NCI-H748 (cell line): ENCODE measurements at regions not wholly inside any gene's neighbourhood (a gene's known extent, or its start where the extent isn't known, plus 50 kb on each side); places are given as distances from the start of the nearest gene placed in this dataset.

Source experiments
- DNase-seq: peaks from one replicate; lab custom pipeline; 2025; ENCODE audit not compliant: unreplicated experiment; lab: John Stamatoyannopoulos, UW

DNA sequence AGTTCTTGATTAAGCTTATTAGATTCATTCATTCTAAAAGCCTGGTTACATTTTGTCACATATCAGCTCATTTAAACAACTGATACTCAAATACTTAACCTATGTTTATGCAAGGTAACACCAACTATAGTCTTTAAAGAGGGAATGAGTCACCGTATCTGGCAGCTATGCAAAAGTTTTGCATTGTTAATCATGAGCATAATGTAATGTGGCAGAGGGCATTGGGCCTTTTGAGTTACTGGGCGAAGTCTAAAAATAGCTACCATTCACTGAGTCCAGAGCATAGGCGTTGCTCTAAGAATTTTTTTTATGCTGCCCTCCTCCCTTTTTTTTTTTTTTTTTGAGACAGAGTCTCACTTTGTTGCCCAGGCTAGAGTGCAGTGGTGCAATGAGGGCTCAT, 277.7 kb upstream of the ZNF717 start:
- DNase-seq, result no peak

DNA sequence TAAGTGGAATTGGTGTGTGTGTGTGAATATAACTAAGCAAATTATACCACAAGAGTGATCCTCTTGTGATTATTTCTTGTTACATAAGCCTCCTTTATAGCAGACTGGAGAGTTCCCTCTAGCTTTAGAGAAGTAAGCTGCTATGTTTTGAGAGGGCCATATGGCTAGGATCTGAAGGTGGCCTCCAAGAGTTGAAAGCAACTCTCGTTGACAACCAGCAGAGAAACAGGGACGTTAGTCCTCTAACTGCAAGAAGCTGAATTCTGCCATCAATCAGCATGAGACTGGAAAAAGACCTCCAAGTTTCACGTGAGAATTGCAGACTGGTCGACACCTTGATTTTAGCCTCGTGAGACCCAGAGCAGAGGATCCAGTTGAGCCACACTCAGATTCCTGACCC, 278.5 kb upstream of the ZNF717 start:
- no peak for DNase-seq

DNA sequence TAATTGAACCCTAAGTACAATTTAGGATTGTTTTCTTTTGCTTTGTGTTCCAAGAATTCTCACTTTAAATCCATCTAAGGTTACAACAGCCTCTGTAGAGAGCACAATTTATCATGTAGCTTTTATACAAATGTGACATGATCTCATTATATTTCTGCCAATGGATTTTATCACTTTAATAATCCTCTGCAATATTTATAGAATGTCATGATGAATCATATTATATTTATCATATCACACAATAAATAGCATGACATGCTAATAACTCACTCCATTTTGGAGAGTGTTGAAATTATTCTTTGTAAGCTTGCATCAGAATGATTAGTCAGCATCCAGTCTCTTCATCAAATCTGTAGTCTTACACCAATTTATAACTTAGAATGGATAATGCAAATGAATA, 280.6 kb upstream of the ZNF717 start:
- DNase-seq, result no peak

DNA sequence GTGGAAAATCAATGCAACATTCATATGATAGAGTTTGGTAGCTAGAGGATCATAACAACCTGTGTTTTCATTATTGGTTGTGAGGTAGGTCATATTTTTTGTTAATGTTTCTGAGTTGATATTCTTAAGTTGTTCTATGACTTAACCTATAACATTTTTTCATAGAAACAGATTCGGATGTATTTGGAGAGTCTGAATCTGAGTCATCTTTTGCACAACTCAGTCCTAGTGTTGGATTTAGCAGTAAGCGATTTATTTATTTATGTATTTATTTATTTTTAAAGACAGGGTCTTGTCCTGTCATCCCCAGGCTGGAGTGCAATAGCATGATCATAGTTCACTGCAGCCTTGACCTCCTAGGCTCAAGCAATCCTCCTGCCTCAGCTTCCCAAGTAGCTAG, 292.8 kb upstream of the ZNF717 start:
- DNase-seq, result no peak

DNA sequence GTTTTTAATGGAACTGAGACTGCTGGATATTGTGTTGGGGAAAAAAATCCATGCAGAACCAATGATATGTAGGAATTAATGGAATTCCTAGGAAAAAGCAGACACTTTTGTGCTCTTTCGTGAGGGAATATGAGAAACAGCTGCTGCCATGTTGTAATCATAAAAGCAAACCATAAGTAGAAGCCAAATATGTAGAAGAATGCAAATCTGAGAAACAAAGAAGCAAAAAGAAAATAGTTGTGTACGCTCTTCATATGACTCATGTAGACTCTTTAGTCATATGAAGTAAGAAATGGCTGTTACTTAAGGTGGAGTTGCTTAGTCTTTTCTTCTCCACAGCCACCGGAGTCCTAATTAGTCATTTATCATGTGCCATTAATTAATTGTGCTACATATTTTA, 298.6 kb upstream of the ZNF717 start:
- DNase-seq, result no peak

DNA sequence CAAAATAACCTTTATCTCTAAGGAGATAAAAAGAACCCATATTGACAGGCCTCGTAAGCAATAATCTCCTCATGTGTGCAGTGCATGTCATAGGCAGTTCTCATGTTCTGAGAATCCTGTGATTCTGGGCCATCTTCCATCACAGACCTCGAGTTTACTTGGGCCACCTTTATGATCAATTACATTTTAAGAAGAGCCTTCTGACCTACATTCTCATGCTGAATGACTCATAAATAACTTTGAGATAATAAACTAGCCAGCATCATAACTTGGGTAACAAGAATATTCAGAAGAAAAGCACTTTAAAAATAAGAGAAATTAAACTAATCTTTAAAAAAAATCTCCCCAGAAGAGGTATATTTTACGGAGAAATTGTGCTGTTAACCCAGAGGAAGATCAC, 310.7 kb upstream of the ZNF717 start:
- no peak for DNase-seq

DNA sequence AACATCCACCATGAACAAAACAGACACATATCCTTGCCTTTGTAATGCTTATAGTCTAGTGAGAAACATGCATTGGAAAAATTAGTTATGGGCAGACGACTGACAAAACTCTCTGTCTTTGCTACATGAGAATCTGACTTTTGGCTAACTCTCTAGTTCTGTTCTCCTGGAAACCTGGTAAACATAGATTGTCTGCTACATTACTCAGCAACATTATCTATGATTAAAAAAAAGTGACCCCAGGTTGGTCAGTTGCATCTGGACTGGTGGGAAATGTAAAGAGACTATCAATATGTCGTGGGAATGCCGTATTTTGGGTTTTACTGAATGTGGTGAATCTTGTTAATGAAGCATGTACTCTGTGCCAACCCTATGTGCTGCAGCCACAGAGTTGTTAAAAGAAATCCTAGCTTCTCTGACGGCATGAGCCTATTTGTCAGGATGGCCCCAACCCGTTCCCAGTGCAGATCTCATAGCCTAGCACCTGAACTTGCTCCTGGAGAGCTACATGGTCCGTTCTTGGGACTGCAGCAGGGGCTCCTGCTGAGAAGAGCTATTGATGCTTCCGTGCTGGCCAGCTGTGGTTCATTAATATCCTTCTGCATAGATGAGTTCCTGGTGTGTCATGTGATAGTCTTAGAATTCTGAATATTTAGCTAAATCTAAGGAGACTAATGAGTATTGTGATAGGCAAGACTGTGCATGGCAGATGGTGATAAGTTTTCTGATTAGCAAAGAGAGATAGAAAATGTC, 311.7 kb upstream of the ZNF717 start:
- no peak for DNase-seq

DNA sequence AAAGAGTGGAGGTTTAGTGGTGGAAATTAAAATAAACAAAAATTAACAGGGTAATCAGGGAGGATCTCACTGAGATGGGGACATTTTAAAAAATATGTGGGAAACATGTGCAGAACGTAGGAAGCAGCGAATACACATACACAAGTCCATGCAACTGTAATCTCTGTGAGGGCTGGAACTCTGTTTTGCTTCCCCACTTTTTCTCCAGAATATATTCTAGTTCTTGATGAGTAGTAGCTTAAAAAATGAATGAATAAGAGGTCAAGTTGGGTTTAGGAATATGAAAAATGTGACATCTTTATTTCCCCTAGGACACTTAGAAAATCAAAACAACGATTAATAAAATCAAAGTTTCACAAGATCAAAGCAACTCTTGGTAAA, 312.2 kb upstream of the ZNF717 start:
- no peak for DNase-seq

DNA sequence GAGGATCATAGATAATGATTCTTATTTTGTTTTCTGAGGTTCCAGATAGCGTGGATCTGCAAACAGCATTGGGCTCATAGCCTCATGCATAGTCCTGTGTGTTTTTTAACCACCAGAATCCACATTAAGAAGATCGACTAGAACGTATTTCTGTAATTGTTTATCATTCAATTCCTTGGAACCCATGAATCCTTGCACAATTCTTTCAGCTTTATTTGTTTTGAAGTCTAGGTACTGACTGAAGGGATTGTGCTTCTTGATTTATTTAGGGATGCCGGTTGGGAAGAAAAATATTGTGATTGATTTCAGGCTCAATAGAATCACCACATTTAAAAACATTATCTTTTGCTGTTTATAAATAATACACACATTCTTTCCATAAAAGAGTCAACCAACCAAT, 314.6 kb upstream of the ZNF717 start:
- DNase-seq, result no peak

DNA sequence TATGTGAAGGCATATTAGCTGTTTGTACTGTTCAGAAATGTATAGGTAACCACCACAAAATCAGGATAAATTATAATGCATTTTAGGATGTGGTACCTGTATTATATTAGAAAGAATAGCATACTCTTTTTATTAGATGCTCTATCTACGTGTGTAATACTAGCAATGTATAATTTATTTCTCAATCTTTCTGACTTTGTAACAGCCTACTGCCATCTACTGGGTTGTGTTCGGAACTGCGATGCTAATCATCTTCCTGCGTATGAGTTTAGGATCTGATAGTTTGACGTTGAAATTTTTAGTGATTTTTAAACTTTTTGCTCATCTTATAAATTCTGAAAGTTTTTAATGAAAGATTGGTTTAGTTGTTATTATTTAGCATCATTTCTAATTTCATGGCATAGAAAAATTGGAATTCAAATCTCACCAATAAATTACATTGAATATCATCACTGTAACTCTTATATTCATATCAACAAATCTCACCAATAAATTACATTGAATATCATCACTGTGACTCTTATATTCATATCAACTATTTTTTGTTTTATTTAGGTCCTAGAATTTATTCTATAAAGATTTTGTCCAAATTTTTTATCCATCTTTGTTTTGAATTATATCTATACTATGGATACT, 322.7 kb upstream of the ZNF717 start:
- DNase-seq, result peak; percentile 9

DNA sequence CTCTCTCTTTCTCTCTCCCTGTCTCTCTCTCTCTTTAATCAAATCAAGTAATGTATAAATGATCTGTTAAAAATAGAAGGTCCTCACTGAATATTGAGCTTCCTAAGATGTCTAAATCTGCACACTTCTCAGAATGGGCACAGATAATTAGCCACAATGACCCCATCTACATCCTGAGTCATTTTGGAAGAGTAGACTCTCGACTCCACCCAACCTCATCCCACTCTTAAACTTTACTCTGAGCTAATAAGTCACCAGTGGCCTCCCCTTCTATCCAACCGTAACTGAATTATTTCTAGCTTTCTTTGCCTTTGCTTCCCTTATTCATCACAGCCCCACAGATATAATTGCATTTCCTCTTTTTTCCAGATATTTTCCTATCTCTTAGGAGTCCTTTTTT, 326.5 kb upstream of the ZNF717 start:
- DNase-seq, result no peak

DNA sequence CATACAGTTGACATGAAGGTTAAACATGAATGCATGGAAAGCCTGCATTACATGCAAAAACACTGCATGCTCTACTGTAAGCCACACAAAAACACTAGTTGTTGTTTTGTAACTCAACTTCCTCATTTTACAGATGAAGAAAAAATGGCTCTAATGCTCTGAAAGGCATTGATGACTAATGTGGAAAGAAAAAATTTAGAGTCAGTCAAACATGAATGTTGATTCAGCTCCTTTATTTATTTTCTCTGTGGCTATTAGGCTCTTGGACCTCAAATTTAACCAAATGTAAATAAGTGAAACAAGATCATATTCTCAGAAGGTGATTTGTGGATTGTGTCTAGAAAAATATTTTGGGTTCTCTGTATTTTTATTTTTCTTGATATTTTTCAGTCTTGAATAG, 336.7 kb upstream of the ZNF717 start:
- no peak for DNase-seq

DNA sequence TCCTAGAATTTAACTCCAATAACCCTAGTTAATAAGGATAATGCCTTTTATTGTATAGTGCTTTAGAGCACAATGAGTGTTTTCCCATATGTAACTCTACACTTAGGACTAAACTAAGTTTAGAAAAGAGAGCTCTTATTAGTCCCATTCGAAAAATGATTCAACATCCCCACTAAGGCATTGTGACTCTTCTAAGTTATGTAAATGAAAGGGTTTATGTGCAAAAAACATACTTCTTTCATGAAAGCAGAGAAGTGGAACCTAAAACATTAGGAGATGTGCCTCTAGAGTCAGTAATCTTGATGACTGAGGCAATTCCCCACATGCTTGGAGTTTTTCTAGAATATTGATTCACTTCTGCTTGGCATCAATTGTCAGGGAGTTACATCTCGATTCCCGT, 344.1 kb upstream of the ZNF717 start:
- no peak for DNase-seq

DNA sequence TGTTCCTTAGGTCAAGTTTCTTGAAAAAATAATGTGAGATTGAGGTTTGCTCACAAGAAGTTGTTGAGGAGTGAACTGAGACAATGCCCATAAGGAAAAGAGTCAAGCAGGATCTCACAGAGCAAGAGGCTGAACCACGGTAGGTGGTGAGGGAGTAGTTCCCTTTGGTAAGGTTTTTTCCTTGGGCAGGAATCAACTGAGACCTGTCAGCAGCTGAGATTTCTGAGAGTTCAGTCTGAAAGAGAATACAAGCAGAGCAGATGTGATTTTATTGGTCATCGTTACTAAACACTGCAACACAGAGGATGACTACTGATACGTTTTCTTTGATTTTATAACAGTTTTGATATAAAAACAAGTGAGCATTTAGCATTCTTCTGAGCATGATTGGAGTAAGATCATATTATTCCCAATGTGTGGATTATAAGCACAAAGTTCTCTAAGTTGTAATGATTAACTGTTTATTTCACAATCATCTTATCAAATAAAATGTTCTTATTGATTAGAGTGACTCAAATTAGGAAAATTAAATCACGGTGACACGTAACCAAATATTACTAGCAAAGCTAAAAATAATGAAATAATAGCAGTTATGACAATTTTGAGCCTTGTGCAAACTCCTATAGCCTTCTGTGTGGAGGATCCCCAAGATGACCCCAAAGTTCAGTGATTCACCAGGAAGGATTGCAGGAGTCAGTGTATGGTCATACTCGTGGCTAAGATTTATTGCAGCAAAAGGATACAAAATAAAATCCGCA, 346.2 kb upstream of the ZNF717 start:
- DNase-seq, result no peak

DNA sequence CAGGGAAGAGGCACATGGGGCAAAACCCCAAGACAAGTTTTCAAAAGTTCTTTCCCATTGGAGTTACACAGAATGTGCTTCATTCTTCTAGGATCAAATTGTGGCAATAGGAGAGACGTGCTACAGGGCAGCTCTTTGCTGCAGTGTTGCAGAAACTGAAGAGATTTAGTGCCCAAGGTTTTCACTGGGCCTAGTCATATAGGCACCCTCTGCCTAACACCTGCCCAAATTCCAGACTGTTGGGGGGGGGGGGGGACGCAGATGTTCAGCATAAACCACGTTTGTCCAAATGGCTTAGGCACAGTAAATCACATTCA, 346.8 kb upstream of the ZNF717 start:
- DNase-seq, result no peak

DNA sequence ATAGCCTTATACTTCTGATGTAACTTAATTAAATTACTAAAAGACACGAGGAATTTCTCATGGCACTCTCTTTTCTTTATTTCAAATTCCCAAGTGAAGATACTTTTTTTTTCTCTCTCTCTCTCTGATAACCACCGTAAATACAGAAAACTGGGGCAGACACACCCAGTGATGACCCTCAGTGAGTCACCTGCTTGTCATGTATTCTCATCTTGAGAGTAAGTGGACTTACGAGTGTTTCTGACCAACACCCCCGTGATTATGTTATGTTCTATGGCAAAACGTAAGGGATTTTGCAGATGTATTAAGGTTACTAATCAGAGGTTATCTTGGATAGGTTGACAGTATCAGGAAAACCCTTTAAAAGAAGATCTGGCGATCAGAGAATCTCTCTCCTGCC, 348.8 kb upstream of the ZNF717 start:
- DNase-seq, result no peak

DNA sequence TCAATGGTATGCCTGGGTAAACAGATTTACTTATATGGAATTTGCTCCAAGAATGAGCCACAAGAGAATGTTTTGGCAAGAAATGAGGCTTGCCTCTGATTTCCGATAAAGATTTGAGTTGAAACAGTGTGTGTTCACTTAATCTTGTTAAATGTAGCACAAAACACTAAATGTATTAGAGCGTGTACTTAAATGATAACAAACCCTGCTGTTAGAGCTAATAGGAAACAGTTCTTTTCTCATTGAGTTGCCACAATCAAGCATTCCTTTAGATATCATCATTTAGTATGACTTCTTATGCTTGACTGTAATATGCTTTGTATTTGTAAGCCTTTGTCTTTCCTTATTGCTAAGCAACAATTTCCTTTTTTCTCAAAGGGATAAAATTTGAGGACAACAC, 353.6 kb upstream of the ZNF717 start:
- DNase-seq, result no peak

DNA sequence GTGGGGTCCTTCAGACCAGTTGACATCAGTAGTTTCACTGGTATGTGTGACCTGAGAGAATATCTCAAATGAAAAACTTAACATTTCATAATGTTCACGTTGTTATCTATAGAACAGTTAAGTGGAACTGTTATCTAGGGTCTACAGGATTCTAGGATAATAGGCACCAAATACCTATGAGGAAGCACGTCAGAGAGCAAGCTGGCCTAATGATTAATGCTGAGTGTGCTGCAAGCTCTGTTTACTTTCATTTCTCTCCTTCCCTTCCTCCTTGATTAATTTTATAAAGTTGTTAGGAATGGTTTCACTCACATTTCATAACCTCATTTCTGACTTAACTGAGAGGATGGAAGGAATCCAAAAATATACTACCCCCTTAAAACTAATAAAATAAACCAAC, 362.5 kb upstream of the ZNF717 start:
- no peak for DNase-seq

DNA sequence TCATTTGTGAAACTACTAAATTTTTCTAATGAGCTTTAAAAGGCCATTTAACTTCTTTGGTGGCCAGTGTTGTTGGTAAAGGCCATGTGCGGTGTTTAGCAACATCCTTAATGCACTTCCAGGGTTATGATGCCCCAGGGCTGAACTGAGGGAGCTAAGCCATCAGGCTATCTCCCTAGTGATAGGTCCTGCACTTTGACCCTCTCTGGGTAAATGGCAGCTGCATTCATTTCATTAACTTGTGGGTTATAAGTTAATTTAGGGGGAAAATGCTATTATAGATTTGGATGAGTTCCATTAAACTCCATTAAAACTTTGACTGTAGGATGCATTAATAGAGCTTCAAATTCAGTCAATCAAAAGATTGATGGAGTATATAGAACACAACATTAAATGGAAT, 366.7 kb upstream of the ZNF717 start:
- no peak for DNase-seq

DNA sequence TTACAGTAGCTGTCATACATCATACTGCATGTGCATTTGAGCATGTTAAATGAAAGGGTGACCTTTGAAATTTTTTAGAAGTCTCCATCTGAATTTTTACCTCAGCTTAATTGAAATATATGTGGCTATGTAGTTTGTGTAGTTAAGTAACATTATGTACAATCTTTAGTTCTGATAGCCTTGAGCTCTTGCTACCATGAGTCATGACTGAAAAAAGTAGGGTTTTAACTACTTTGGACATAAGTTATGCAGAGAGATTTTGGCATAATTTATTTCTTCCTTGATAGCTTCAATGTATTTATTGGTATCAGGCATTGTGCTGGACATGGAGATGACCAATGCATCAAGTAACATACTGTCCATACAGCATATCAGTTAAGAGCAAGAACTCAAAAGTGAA, 376.5 kb upstream of the ZNF717 start:
- no peak for DNase-seq

DNA sequence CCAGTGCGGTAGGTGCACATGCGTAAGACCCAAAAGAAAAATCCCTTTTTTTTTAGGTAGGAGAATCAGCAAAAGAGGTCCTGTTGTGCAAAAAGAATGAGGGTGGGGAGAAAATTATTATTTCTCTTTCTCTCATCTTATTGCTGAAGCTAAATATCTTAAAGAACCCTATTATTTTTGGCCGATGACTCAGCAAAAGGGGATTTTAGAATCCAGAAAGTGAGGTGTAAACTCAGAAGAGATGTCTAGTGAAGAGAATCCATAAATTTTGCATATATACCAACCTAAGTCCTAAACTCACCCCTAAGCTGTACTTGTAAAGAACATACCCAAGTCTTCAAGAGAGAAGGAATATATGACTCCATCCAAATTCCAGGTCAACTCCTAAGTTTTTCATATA, 386.3 kb upstream of the ZNF717 start:
- DNase-seq, result no peak

DNA sequence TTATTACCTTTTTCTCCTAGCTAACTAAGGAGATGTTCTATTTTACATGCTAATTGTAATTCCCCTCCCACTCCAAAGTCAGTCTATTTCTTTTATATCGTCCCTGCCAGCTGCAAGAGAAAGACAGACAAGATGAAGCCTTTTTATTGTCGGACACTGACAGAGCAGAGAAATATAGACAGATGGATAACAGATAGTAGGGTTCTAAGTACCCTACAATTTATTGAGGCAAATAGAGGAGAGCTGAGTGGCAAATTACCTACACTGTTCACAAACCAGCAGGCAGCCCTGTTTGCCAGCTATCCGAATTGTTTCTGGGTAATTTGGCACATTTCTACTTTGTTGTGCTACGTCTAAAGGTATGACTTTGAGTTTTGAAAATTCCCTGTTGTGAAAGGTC, 392.3 kb upstream of the ZNF717 start:
- DNase-seq, result no peak

DNA sequence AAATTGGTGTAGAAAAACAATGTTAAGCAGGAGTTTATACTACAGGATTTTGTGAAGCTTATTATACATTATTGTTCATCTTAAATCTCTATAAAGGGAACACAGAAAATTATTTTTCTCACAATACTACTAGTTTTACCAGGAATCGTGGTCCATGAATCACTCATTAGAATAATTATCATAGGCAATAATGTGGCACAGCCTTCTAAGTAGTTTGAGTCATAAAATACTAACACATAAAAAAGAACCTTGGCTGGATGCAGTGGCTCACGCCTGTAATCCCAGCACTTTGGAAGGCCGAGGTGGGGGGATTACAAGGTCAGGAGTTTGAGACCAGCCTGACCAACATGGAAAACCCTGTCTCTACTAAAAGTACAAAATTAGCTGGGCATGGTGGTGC, 393.1 kb upstream of the ZNF717 start:
- DNase-seq, result no peak
